Glomerular endothelial cell (primary cell): ENCODE measurements at regions not wholly inside any gene's neighbourhood (a gene's known extent, or its start where the extent isn't known, plus 50 kb on each side); places are given as distances from the start of the nearest gene placed in this dataset.
"Not testable (repeated sequence)": the region's sequence is repeated elsewhere in the genome, so short reads cannot be mapped to it uniquely, and the experiment has no call there.

Source experiments
- DNase-seq: peaks from one replicate; pipeline ENCODE4 v3.0.0-alpha.2; 2011; ENCODE audit warnings: low read depth, low spot score; ENCODE audit errors: extremely low read depth

DNA sequence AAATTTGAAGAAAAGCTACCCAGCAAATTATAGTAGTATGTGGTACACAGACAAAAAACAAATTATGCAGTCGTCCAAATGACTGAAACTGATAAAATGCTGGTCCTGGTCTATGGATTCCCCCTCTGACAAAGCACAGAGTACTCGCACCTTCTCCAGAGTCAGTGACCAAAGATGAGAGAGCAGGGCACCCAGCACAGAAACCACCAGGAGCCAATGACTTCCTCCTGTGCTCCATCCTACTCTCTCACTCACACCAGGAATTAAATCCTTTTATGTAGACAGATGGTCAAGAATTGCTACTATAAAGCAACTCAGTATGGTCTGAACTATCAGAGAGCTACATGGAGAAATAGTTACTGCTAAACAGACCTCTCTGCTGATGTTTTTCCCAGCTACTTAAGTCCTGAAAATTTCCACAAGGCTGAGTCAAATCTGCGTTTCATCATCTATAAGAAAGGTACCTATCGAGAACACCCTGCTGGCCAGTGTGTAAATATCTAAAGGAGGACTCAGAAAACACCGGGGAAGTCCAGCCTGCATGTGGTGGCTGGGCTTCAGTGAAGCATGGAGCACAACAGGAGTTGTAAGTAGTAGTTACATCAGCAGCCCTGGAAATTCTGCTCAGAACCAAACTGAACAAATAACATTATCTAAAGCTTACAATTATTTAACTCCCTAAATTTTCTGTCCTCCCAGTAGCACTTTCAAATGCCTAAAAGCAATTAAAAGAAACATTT lies 84.5 kb upstream of the FBXO28 start:
- DNase-seq = not testable (repeated sequence)

DNA sequence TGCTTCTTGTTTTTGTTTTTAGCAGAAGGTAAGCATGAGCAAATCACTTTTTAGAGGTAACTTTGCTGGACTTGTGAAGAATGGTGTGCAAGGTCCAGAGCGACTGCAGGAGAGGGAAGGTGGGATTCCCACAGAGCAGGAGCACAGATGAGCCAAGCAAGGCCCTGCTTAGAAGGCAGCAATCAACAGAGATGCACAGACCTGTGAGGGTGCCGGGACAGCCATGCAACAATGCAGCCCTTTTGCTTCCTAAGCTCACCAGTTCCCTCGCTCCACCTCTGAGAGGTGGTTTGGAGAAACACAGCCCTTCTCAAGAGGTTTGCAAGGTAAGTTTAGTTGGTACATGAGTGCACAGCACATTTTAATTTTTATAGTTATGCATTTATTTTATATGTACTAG lies 85.1 kb upstream of the FBXO28 start:
- not testable (repeated sequence) for DNase-seq

DNA sequence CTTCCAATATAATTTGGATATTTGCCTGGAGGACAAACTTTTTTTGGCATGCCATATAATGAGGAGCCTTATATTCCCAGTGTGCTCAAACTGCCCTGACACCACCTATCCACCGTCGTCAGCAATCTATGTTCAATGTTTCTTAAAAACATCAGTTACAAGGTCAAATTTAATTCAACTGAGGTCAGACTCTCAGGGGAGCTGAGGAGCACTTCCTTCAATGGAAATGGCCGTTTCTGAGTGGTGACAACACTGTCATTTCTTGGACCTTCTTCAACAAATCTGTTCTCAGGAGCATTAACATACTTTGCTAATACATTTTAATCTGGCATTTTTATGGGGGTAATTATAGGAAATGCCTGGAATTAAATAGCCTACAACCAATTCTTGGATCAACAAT lies 90.8 kb upstream of the FBXO28 start:
- not testable (repeated sequence) for DNase-seq

DNA sequence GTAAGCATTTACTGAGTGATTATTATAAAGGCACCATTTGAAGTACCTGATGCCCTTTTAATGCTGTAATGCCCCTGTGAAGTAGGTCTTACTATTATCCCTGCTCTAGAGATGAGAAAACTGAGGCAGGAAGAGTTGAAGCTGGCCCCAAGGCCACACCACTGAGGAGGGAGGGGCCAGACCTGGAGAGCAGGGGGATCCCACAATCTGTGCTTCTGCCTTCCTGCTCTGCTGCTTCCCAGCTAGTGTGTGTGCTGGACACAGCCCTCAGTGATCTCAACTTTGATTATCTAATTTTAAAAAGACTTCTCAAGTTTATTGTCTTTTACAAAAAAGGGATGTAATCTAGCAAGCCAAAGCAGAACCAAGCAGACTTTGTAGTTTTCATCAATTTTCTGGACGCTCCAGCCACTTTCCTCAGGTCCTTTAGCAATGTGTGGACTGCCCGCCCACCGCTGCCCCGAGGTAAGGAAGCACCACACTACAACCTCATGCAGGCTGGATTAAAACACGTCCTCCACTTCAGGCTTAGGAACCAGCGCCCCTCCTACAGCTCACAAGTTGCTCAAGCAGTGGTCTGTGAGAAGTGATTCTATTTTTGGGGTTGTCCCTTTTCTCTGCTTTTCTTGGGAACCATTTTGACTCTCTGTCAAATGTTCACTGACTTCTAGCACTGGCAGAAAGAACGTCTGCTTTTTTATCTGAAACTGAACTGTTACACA lies 91.5 kb upstream of the FBXO28 start:
- not testable (repeated sequence) for DNase-seq

DNA sequence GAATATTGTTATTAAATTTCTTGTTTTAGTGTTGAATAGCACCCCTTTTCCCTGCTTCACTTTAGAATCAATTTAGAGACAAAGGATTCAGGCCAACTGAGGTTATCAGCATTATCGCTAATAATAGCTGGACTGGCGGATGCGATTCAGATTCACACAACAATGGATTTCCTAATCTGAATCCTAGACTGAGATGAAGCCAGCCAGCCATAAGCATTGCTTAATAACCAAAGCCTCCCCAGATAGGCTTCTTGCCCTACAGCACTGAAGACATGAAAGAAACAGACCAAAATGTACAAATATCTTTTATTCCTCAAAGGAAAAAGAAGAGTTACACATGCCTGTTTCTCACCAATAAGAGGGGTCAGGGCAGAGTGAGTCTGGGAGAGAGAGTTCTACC lies 94.0 kb upstream of the FBXO28 start:
- not testable (repeated sequence) for DNase-seq

DNA sequence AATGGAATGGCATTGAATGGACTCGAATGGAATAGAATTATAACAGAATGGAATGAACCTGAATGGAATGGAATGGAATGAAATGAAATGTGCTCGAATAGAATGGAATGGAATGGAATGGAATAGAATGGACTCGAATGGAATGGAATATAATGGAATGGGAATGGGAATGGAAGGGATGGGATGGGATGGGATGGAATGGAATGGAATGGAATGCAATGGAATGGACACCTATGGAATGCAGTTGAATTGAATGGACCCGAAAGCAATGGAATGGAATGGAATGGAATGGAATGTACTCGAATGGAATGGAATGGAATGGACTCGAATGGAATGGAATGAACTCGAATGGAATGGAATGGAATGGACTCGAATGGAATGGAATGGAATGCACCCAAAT lies 98.1 kb upstream of the FBXO28 start:
- DNase-seq = not testable (repeated sequence)

DNA sequence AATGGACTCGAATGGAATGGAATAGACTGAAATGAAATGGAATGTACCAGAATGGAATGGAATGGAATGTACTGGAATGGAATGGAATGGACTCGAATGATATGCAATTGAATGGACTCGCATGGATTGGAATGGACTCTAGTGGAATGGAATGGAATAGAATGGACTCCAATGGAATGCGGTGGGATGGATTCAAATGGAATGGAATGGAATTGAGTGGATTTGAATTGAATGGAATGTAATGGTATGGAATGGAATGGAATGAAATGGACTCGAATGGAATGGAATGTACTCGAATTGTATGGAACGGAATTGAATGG lies 99.6 kb upstream of the FBXO28 start:
- DNase-seq = no peak

DNA sequence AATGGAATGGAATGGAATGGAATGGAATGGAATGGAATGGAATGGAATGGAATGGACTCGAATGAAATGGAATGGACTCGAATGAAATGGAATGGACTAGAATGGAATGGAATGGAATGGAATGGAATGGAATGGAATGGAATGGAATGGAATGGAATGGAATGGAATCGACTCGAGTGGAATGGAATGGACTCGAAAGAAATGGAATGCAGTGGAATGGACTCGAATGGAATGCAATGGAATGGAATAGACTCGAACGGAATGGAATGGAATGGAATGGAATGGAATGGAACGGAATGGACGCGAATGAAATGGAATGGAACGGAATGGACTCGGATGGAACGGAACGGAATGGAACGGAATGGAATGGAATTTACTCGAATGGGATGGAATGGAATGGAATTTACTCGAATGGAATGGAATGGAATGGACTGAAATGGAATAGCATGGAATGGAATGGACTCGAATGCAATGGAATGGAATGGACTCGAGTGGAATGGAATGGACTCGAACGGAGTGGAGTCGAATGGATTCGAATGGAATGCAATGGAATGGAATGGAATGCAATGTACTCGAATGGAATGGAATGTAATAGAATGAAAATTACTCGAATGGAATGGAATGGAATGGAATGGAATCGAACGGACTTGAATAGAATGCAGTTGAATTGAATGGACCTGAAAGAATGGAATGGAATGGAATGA lies 100.1 kb upstream of the FBXO28 start:
- DNase-seq = not testable (repeated sequence)

DNA sequence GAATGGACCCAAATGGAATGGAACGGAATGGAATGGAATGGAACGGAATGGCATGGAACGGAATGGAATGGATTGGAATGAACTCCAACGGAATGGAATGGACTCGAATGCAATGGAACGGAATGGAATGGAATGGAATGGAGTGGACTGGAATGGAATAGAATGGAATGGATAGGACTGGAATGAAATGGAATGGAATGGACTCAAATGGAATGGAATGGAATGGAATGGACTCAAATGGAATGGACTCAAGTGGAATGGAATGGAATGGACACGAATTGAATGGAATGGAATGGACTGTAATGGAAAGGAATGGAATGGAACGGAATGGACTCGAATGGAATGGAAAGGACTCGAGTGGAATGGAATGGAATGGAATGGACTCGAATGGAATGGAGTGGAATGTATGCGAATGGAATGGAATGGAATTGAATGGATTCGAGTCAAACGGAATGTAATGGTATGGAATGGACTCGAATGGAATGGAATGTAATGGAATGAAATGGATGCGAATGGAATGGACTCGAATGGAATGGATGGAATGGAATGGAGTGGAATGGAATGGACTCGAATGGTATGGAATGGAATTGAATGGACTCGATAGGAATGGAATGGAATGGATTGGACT lies 101.0 kb upstream of the FBXO28 start:
- DNase-seq = not testable (repeated sequence)

DNA sequence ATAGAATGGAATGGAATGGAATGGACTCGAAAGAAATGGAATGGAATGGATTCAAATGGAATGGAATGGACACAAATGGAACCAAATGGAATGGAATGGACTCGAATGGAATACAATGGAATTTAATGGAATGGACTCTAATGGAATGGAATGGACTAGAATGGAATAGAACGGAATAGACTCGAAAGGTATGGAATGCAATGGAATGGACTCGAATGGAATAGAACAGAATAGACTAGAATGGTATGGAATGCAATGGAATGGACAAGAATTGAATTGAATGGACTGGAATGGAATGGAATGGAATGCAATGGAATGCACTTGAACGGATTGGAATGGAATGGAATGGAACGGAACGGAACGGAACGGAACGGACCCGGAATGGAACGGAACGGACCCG lies 101.7 kb upstream of the FBXO28 start:
- DNase-seq = not testable (repeated sequence)

DNA sequence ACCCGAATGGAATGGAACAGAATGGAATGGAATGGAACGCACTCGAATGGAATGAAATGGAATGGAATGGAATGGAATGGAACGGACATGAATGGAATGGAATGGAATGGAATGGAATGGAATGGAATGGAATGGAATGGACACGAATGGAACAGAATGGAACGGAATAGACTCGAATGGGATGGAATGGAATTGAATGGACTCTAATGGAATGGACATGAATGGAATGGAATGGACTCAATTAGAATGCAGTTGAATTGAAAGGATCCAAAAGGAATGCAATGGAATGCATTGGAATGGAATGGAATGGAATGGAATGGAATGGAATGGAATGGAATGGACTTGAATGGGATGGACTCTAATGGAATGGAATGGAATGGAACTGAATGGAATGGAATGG lies 102.2 kb upstream of the FBXO28 start:
- DNase-seq = not testable (repeated sequence)

DNA sequence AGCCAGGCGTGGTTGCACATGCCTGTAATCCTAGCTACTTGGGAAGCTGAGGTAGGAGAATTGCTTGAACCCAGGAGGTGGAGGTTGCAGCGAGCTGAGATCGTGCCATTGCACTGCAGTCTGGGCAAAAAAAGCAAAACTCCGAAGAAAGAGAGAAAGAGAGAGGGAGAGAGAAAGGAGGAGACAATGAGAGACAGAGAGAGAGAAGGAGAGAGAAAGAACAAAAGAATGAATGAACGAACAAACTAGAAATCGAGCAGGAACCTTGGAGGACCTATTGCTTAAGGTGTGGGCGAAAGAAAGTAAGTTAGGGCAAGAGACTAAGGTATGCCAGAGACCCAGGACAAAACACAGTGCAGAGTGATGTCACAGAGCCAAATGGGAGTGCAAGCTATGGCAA lies 102.8 kb upstream of the FBXO28 start:
- not testable (repeated sequence) for DNase-seq

DNA sequence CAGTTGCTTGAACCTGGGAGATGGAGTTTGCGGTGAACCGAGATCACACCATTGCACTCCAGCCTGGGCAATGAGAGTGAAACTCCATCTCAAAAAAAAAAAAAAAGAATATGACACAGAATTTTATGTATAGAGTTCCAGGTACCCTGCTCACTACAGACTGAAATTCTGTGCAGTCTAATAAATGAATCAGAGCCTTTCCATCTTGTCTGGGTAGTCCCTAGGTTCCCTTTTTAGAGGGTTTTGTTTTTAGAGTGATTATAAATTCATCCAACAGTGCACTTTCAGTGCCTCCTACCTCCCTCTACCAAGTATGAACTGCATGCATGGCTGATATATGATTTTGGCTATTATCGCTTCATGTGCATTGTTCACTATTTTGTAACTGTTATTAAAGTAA lies 107.9 kb upstream of the FBXO28 start:
- not testable (repeated sequence) for DNase-seq

DNA sequence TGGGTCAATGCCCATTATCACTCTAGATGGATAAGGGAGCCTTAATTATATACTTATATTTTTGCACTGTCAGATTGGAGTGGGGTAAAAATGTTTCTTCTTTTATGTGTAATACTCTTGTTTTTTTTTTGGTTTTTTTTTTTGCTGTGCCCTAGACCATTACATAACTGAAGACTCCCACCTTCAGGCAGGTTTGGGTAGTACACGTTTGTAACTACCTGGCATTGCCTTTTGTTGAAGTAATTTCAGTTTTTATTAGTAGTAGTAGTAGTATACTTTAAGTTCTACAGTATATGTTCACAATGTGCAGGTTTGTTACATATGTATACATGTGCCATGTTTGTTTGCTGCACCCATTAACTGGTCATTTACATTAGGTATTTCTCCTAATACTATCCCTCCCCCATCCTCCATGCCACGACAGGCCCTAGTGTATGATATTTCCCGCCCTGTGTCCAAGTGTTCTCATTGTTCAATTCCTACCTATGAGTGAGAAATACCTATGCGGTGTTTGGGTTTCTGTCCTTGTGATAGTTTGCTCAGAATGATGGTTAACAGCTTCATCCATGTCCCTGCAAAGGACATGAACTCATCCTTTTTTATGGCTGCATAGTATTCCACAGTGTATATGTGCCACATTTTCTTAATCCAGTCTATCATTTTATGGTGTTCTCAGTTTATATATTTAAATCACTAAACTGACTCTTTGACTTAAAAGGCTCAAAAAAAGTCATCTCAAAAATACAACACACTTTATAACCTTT lies 109.2 kb upstream of the FBXO28 start:
- not testable (repeated sequence) for DNase-seq

DNA sequence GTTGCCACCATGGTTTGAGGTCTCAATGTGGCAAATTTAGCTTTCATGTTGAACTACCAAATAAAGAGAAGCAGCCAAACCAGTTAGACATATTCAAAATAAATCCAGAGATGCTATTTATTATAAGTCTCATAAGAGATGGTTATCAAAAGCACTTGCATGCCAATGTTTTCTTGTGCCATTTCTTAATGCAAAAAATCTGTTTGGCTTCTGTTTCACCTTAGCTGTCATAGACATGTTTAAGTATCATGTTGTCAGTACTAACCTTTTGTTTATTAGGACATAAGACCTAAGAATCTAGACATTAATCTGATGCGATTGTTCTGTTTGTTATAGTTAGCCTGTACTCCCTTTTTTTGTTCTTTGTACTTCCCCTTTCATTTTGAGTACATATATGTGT lies 110.0 kb upstream of the FBXO28 start:
- DNase-seq = not testable (repeated sequence)

DNA sequence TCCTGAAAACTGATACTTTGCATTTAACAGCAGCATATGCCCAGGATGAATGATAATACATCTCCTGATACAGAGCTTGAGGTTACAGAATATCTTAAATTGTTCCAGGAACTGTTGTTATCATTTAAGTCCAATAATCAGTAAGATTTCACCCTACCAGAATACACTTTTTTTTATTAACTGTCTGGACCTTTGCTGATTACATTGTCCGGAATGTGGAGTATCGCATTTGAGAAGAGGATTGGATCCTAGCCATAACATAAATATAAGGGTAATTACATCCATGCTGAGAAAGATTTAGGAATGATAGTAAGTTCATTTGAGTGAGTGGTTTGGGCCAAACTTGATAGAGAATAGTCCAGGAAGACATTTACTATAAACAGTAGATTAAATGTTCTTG lies 112.2 kb upstream of the FBXO28 start:
- not testable (repeated sequence) for DNase-seq

DNA sequence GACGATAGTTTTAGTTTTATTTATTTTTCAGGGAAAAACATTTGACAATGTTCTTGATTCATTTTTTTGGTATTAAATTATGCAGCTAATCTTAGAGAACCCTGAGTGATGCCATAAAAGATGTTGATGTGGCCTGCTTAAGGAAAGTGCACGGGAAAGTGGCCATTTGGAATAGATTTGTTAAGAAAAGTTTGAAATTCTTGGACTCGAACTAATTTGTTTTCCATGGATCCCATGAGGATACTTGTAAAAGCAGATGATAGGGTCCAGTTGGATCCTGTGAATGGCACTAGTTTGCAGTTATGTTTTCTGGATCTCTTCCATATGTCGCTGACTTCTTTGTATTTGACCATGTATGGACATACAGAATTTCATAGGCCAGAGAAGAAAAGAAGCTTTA lies 114.2 kb upstream of the FBXO28 start:
- not testable (repeated sequence) for DNase-seq

DNA sequence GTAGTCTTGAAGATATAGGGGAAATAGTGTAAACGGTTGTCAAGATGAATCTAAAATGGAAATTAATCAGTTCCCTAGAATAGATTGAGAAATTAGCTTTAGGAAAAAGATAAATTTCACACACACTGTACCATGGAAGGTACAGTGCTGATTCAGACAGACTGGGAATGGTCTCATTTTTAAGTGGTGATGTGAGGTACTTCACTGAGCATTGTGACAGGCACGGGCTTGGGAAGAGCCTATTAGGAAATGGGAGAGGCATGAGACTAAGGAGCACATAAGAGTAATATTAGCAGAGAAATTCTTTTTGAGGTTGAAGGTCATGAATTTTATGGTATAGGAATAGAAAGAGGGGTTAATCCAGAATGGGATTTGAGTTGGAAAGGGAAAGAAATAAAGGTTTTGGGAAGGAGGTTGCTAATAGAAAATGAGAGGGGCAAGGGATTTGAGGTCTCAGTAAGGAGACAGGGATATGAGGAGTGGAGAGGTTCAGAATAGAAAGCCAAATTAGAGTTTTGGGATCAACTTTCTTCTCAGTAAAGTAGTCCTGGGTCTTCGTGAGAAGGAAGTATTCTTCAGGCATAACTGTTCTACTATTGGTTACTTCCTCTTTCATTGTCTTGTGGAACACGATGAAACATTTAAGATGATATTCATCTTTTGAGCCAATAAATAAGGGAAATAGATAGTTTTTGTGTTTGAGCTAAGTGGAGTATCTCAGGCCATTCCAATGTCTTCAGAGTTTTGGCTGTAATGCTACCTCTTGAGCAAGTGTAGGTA lies 115.0 kb upstream of the FBXO28 start:
- DNase-seq = not testable (repeated sequence)

DNA sequence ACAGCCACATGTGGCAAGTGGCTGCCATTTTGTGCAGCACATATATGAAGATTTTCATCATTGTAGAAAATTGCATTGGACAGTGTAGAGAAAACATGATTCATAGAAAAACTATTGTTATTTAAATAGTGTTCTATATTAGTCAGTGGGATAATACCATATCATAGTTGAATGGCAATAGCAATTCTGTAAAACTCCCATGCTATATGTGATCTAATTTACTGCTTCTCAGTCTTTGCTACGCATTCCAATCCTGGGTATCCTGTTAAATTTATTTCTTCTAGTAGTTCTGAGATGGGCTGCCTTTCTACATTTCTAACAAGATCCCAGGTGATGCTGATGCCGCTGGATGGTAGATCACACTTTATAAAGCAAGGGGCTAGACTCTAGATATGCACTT lies 117.5 kb upstream of the FBXO28 start:
- DNase-seq = not testable (repeated sequence)
